ENCODE measurements at regions not wholly inside any gene's neighbourhood (a gene's known extent, or its start where the extent isn't known, plus 50 kb on each side); places are given as distances from the start of the nearest gene placed in this dataset.

DNA sequence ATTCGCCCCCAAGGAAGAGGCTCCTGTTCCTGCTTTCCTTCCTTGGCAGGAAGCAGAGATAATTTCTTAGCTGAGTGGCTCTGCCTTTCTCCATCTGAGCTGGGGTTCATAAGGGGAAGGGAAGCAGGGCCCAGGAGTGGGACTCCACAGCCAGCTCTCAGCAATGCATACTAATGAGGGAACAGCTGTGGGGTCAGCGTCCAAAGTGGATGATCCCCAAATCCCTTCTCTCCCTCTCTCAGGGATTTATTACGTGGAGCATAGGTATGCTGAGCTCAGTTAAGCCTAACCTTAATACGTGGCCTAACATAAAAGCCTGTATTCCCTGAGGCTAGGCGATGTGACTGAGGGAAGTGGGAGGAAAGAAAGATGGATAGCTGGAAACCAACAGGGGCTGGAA is 87.3 kb upstream of the CTTNBP2NL start:
- FAIRE-seq, result no peak
- DNase-seq (ENCODE audit: low spot score in 2 of 2), result no peak

DNA sequence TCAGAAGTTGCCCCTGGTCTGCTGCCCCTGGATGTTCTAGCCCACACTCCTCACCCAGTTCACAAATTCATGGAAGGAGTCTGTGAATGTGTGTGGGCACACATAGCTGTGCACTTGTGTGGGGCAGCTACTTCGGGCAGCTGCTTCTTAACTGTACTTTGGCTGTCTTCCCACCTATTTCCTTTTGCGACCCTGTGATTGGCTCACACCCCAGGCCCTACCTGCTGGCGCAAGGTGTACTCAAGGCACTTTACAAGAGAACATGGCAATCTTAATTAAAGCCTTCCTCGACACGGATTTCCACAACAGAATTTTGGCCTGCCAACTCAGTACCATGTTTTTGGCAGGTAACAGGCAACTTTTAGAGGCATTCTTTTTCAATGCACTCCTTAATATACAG is 86.5 kb upstream of the CTTNBP2NL start:
- no peak for DNase-seq (ENCODE audit: low spot score in 2 of 2)
- FAIRE-seq, result no peak

GRCh38 chr1:112312315-112312714 is 83.7 kb upstream of the CTTNBP2NL start:
- DNase-seq (ENCODE audit: low spot score in 2 of 2) (no peak), FAIRE-seq (no peak)

GRCh38 chr1:112312879-112313278 is 83.1 kb upstream of the CTTNBP2NL start:
- no peak for DNase-seq (ENCODE audit: low spot score in 2 of 2)
- FAIRE-seq, result no peak

- DNase-seq (ENCODE audit: low spot score in 2 of 2) (no peak), FAIRE-seq (no peak)
These were observed 79.6 kb upstream of the CTTNBP2NL start for GRCh38 chr1:112316254-112316913.

GRCh38 chr1:112317140-112317539 is 78.9 kb upstream of the CTTNBP2NL start:
- DNase-seq (ENCODE audit: low spot score in 2 of 2) (no peak), FAIRE-seq (no peak)

GRCh38 chr1:112317611-112318062 is 78.4 kb upstream of the CTTNBP2NL start:
- DNase-seq (ENCODE audit: low spot score in 2 of 2), result no peak
- no peak for FAIRE-seq

GRCh38 chr1:112318263-112318662 is 77.8 kb upstream of the CTTNBP2NL start:
- DNase-seq (ENCODE audit: low spot score in 2 of 2) (no peak), FAIRE-seq (no peak)

DNA sequence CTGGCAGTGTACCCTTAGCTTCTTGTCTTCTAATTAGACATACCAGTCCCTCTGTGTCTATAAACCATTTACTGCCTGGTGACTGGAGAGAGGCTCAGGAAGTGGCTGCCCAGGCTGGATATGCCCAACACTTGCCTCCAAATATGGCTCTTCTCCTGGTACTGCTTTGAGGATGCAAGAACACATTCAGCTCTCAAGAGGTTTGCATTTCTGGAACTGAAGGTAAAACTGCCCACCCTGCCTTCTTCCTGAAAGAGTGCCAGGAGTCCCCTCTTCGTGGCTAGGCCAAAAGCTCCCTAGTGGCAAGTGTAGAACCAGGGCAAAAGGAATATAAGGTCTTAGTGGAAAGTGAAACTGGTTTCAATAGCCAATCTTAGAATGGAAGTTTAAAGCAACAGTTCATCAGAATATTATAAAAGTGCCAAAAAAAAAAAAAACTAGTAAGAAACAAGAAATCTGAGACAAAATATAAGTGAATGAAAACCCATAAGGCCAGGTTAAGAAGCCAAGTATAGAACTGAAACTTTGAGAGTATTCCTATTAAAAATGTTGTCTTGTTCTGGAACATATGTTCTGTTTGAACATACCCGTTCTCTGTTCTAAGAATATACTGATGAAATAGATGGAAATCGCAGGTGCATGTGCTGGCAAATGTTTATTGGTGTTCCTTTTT is 77.2 kb upstream of the CTTNBP2NL start:
- no peak for FAIRE-seq
- DNase-seq (ENCODE audit: low spot score in 2 of 2), result no peak

DNA sequence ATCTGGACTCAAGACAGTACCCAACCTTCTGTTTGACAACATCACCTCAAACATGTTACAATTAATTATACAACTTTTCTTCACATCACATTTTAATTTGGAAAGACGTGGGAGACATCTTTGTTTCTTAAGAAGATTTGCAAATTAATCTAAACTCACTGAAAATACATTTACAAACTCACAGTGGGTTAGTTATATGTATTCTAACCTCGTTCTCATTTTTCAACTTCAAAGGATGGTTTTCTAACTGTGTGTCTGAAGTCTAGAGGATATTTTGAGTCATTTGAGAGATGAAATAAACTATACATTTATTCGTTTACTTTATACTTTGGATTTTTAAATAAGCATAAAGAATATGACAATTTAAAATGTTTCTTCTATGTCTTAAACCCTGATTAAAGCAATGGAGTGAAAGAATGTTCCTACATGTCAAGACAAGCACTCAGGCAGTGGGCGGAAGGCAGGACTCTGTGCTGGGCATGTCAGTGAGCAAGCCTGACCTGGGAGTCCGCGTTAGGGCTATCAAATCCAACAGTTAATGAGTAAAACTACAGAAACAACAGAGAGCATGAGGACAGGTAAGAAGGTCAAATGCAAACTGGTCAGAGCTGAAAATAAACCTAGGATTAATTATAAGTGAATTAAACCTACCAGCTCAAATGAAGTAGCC is 76.5 kb upstream of the CTTNBP2NL start:
- DNase-seq (ENCODE audit: low spot score in 2 of 2) (no peak), FAIRE-seq (no peak)

DNA sequence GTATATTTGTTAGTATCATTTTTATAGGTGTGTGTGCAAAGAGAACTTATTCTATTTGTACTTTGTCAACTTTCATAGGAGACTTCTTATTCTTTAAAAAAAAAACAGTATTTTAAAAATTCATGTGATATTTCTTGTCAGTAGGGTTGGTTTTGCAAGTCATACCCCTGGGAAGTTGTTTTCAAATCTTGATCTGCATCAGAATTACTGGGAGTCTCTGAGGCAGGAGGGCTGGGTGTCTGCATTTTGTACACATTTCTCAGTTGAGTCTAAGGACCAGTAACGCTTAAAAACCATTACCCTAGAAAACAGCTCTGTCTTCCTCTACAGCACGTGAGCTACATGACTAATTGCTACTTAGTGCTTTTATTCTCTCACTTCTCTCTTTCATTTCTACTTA is 76.0 kb upstream of the CTTNBP2NL start:
- FAIRE-seq (no peak), DNase-seq (ENCODE audit: low spot score in 2 of 2) (no peak)

DNA sequence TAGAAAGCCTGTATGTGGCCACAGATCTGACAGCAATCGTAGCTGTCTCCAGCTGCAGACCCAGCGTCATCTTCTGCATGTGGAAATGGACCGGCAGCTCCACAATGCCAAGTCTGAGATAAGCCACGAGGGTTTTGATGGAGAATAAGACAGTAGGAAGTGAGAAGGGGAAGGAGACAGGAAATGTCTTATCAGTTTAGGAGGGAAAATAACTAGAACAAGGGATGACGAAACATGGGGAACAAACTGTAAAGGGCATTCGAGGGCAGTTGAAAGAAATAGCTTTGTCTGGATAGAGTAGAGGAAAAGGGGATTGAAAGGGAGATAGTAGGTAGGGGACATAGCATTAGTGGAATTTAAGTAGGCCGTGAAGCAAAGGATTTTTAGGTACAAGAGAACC is 74.0 kb upstream of the CTTNBP2NL start:
- no peak for DNase-seq (ENCODE audit: low spot score in 2 of 2)
- FAIRE-seq, result no peak

- FAIRE-seq (no peak), DNase-seq (ENCODE audit: low spot score in 2 of 2) (no peak)
These were observed 72.9 kb upstream of the CTTNBP2NL start for GRCh38 chr1:112322983-112323678.

GRCh38 chr1:112325504-112325903 is 70.5 kb upstream of the CTTNBP2NL start:
- DNase-seq (ENCODE audit: low spot score in 2 of 2), result peak in 1 of 2 donors; percentile 37
- no peak for FAIRE-seq

GRCh38 chr1:112328600-112328999 is 67.4 kb upstream of the CTTNBP2NL start:
- no peak for DNase-seq (ENCODE audit: low spot score in 2 of 2)
- FAIRE-seq, result no peak

DNA sequence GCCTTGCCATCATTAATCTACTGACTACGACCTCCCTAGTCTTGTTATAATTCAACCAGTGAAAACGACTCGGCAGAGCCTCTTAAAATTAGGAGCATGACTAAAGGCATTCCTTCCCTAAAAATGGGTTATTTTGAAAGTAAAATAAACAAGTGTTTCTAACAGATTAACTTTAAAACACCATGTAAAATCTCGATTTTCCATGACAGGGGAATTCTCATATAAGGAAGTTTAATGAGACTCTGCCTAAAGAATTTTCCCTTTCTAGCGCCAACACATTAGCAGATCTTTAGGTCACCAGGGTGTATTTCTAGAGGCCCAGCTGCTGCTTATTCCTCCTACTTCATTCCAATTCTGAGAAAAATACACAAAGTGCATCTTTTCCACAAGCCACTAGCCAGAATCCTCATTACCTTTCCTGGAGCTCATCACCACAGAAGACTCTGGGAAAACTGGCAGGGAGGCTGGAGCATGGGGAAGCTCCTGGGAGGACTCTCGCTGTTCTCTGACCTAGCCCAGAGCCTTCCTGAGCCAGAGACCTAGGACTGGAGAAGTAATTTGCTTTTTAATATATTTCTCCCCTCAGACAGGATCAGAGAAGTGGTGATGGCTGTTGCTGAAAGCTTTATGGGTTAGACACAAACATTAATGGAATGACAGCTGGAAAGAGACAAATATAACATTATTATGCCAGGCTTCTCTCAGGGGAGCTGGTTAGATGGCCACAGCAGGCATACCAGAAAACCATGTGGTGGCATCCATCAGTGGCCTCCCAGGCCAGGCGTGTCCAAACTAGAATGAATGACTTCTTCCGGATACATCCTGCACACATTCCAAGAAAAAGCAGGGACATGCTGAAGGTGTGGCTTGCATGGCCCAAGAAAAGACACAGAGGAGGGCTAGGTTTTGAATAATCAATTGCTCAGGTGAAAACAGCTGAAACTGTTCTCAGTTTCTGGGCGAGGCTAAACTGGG is 63.6 kb upstream of the CTTNBP2NL start:
- FAIRE-seq (no peak), DNase-seq (ENCODE audit: low spot score in 2 of 2) (no peak)

DNA sequence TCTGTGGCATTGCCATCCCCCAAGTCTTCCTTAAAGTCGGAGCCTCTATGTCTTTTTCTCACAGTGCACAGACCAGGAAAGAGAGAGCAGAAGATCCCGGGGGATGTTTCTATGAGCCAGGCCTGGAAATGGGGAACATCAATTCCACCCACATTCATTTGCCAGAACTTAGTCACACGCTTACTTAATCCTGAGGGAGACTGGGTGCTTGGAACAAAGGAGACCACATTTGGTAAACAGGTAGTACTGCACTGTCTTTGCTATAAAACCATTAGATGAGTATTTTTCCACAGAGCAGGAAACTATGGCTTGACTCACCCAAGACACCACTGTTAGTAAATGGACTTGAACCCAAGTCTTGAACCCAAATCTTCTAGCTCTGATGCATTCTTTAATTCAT is 60.7 kb upstream of the CTTNBP2NL start:
- no peak for DNase-seq (ENCODE audit: low spot score in 2 of 2)
- FAIRE-seq, result no peak

- no peak for DNase-seq (ENCODE audit: low spot score in 2 of 2)
- FAIRE-seq, result no peak
These were observed 58.9 kb upstream of the CTTNBP2NL start for GRCh38 chr1:112337028-112337531.

- no peak for FAIRE-seq
- DNase-seq (ENCODE audit: low spot score in 2 of 2), result no peak
These were observed 54.0 kb upstream of the CTTNBP2NL start for GRCh38 chr1:112341986-112342385.

- FAIRE-seq, result no peak
- no peak for DNase-seq (ENCODE audit: low spot score in 2 of 2)
These were observed 53.5 kb upstream of the CTTNBP2NL start for GRCh38 chr1:112342558-112342957.

Data from frontal cortex (tissue), 3 donors.